ENCODE measurements at regions not wholly inside any gene's neighbourhood (a gene's known extent, or its start where the extent isn't known, plus 50 kb on each side); places are given as distances from the start of the nearest gene placed in this dataset.
A peak's percentile ranks its signal among the peaks of the same experiment; 100 is the strongest.

DNA sequence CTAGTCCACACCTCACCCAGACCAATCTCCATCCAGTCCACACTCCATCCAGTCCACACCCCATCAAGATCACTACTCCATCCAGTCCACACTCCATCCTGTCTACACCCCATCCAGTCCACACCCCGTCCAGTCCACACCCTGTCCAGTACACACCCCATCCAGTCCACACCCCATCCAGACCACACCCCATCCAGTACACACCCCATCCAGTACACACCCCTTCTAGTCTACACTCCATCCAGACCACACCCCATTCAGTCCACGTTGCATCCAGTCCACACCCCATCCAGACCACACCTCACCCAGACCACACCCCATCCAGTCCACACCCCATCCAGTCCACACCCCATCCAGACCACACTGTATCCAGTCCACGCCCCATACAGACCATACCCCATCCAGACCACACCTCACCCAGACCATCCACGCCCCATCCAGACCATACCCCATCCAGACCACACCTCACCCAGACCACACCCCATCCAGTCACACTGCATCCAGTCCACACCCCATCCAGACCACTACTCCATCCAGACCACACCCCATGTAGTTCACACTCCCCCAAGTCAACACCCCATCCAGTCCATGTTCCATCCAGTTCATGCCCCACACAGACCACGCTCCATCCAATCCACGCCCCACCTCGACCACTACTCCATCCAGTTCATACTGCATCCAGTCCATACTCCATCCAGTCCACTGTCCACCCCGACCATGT lies 116.6 kb upstream of the RTL1 start:
- WGBS (ENCODE audit: insufficient coverage) = 76% methylated on average over 8 of the region's 8 CpGs
- Mint-ChIP-seq H3K27ac (no peak overlapping the region), H3K36me3 (no peaks in the 10 kb centered on the region), H3K27me3 (peaks cover 27 to 33% of the 10 kb centered on the region in 2 donors), H3K4me3 (no peak overlapping the region), H3K9me3 (no peaks in the 10 kb centered on the region), H3K4me1 (no peaks in the 10 kb centered on the region)
- Histone ChIP-seq H3K9me3 (no peaks in the 10 kb centered on the region), H3K27me3 (replicated peaks in 1 of 2; ENCODE audit: control insufficient read depth in 2 of 2, extremely low read depth in 1 of 2, insufficient read depth in 2 of 2, low read length in 1 of 2) (peaks cover 0 to 32% of the 10 kb centered on the region in 2 experiments), H3K4me3 (ENCODE audit: control insufficient read depth in 1 of 2, extremely low read depth in 1 of 2, low read length in 1 of 2) (no peak overlapping the region), H3K4me1 (ENCODE audit: control insufficient read depth in 1 of 2, extremely low read depth in 1 of 2, insufficient read depth in 2 of 2, low read length in 2 of 2) (no peaks in the 10 kb centered on the region), H3K36me3 (ENCODE audit: control insufficient read depth in 2 of 2, extremely low read depth in 1 of 2, insufficient read depth in 1 of 2, low read length in 1 of 2) (no peaks in the 10 kb centered on the region), H3K27ac (ENCODE audit: low read length) (no peak overlapping the region)
- ChIA-PET POLR2A (no interaction called here), CTCF (no interaction called here)
- no peak for ATAC-seq (replicated peaks in 1 of 4)
- peak in 1 of 35 experiments; percentile 8 for DNase-seq

GRCh38 chr14:101020834-101021370 lies 117.4 kb upstream of the RTL1 start:
- no peaks in the 10 kb centered on the region for H3K9me3 ChIP-seq
- Mint-ChIP-seq H3K27me3 (peaks cover 27 to 33% of the 10 kb centered on the region in 2 donors), H3K4me3 (no peak overlapping the region), H3K9me3 (no peaks in the 10 kb centered on the region), H3K4me1 (no peaks in the 10 kb centered on the region), H3K27ac (no peak overlapping the region), H3K36me3 (no peaks in the 10 kb centered on the region)
- peak in 2 of 35 experiments; percentile 2 to 5 for DNase-seq
- peaks cover 0 to 34% of the 10 kb centered on the region in 2 experiments for H3K27me3 ChIP-seq (replicated peaks in 1 of 2; ENCODE audit: control insufficient read depth in 2 of 2, extremely low read depth in 1 of 2, insufficient read depth in 2 of 2, low read length in 1 of 2)
- no peak for ATAC-seq (replicated peaks in 1 of 4)
- no peak overlapping the region for H3K4me3 ChIP-seq (ENCODE audit: control insufficient read depth in 1 of 2, extremely low read depth in 1 of 2, low read length in 1 of 2)
- 79% methylated on average over 7 of the region's 7 CpGs for WGBS (ENCODE audit: insufficient coverage)
- H3K4me1 ChIP-seq (ENCODE audit: control insufficient read depth in 1 of 2, extremely low read depth in 1 of 2, insufficient read depth in 2 of 2, low read length in 2 of 2) = no peaks in the 10 kb centered on the region
- CTCF ChIA-PET = no interaction called here
- no peak overlapping the region for H3K27ac ChIP-seq (ENCODE audit: low read length)
- no peaks in the 10 kb centered on the region for H3K36me3 ChIP-seq (ENCODE audit: control insufficient read depth in 2 of 2, extremely low read depth in 1 of 2, insufficient read depth in 1 of 2, low read length in 1 of 2)
- POLR2A ChIA-PET = no interaction called here

DNA sequence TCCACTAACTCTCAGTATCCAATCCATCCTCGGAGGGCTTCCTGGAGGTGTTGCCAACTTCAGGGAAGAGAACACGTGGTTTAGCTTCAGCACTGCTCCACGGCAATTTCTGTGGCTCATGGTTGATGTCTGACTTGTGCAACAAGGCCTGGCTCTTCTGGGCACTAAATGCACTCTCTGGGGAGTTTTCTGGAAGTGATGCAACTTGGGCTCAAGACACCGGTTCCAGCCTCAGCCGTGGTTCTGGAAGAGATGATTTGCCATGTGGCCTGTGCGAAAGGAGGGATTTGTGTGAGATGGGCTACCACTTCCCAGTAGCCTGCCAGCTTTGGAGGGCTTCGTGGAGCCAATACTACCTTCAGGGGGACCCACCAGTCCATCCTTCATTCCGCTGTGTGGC lies 118.6 kb upstream of the RTL1 start:
- Histone ChIP-seq H3K27ac (ENCODE audit: low read length) (no peak overlapping the region), H3K27me3 (replicated peaks in 1 of 2; ENCODE audit: control insufficient read depth in 2 of 2, extremely low read depth in 1 of 2, insufficient read depth in 2 of 2, low read length in 1 of 2) (peaks cover 0 to 32% of the 10 kb centered on the region in 2 experiments), H3K4me1 (ENCODE audit: control insufficient read depth in 1 of 2, extremely low read depth in 1 of 2, insufficient read depth in 2 of 2, low read length in 2 of 2) (no peaks in the 10 kb centered on the region), H3K4me3 (ENCODE audit: control insufficient read depth in 1 of 2, extremely low read depth in 1 of 2, low read length in 1 of 2) (no peak overlapping the region), H3K9me3 (no peaks in the 10 kb centered on the region), H3K36me3 (ENCODE audit: control insufficient read depth in 2 of 2, extremely low read depth in 1 of 2, insufficient read depth in 1 of 2, low read length in 1 of 2) (no peaks in the 10 kb centered on the region)
- 73% methylated on average over 3 of the region's 8 CpGs for WGBS (ENCODE audit: insufficient coverage)
- ChIA-PET CTCF (no interaction called here), POLR2A (no interaction called here)
- Mint-ChIP-seq H3K4me3 (no peak overlapping the region), H3K27me3 (peaks cover 27 to 33% of the 10 kb centered on the region in 2 donors), H3K9me3 (no peaks in the 10 kb centered on the region), H3K36me3 (no peaks in the 10 kb centered on the region), H3K4me1 (no peaks in the 10 kb centered on the region), H3K27ac (no peak overlapping the region)
- ATAC-seq (replicated peaks in 1 of 4) (no peak), DNase-seq (peak in 3 of 35 experiments; percentile 1 to 8 (median 5))

DNA sequence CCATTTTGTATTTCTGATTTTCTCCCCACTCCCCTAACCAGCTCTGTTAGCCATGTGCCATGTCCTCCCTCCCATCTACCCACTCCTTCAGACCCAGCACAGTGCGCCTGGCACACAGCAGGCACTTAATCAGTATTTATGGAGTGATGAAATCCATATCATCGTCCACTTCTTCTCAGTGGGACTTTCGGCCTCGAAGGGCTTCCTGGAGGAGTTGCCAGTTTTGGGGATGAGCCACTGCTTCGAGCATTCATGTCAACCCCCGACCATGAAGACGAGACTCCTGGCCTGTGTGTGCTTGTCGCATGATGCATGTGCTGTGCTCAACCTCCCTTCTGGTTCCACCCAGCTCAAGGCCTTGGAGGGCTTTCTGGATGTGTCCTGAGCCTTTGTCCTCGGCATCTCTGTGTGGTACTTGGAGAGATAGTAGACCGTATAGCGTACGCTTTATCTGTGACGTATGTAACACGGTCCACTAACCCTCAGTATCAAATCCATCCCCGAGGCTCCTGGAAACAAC lies 119.5 kb upstream of the RTL1 start:
- no peaks in the 10 kb centered on the region for H3K4me1 Mint-ChIP-seq
- H3K36me3 Mint-ChIP-seq = no peaks in the 10 kb centered on the region
- ChIA-PET CTCF (no interaction called here), POLR2A (interaction anchor here in 1 of 2 donors (0.6 kb wide), 1 partner anchor 64 kb away, joined by 8 read pairs; no protein-coding TSS in a partner anchor)
- 84% methylated on average over 7 of the region's 15 CpGs for WGBS (ENCODE audit: insufficient coverage)
- Histone ChIP-seq H3K9me3 (no peaks in the 10 kb centered on the region), H3K27ac (ENCODE audit: low read length) (no peak overlapping the region), H3K36me3 (ENCODE audit: control insufficient read depth in 2 of 2, extremely low read depth in 1 of 2, insufficient read depth in 1 of 2, low read length in 1 of 2) (no peaks in the 10 kb centered on the region), H3K4me3 (ENCODE audit: control insufficient read depth in 1 of 2, extremely low read depth in 1 of 2, low read length in 1 of 2) (no peak overlapping the region), H3K4me1 (ENCODE audit: control insufficient read depth in 1 of 2, extremely low read depth in 1 of 2, insufficient read depth in 2 of 2, low read length in 2 of 2) (no peaks in the 10 kb centered on the region), H3K27me3 (replicated peaks in 1 of 2; ENCODE audit: control insufficient read depth in 2 of 2, extremely low read depth in 1 of 2, insufficient read depth in 2 of 2, low read length in 1 of 2) (peaks cover 0 to 30% of the 10 kb centered on the region in 2 experiments)
- no peaks in the 10 kb centered on the region for H3K9me3 Mint-ChIP-seq
- ATAC-seq (replicated peaks in 1 of 4) (no peak), DNase-seq (peak in 1 of 35 experiments; percentile 13)
- H3K27me3 Mint-ChIP-seq = peaks cover 24 to 33% of the 10 kb centered on the region in 2 donors
- H3K4me3 Mint-ChIP-seq = no peak overlapping the region
- H3K27ac Mint-ChIP-seq = no peak overlapping the region

DNA sequence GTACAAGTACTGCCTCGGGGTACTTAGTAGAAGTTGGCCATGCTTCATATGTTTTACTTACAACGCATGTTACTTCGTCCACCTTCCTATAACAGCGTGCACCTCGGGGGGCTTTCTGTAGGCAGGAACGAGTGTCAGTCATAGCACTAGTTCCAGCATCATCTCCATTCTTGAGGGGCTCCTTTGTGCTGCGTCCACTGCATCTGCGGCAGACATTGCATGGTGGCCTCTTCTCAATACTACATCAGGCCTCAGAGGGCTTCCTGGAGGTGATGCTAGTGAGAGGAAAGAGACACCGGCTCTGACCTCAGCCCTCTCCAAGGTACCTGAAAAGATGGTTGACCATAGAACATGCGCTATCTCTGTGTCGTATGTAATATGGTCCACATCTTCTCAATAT lies 121.2 kb upstream of the RTL1 start:
- Histone ChIP-seq H3K4me1 (ENCODE audit: control insufficient read depth in 1 of 2, extremely low read depth in 1 of 2, insufficient read depth in 2 of 2, low read length in 2 of 2) (no peaks in the 10 kb centered on the region), H3K27ac (ENCODE audit: low read length) (no peak overlapping the region), H3K9me3 (no peaks in the 10 kb centered on the region), H3K27me3 (replicated peaks in 1 of 2; ENCODE audit: control insufficient read depth in 2 of 2, extremely low read depth in 1 of 2, insufficient read depth in 2 of 2, low read length in 1 of 2) (peaks cover 0 to 23% of the 10 kb centered on the region in 2 experiments), H3K36me3 (ENCODE audit: control insufficient read depth in 2 of 2, extremely low read depth in 1 of 2, insufficient read depth in 1 of 2, low read length in 1 of 2) (no peaks in the 10 kb centered on the region), H3K4me3 (ENCODE audit: control insufficient read depth in 1 of 2, extremely low read depth in 1 of 2, low read length in 1 of 2) (no peak overlapping the region)
- CTCF ChIA-PET = no interaction called here
- POLR2A ChIA-PET = no interaction called here
- no peaks in the 10 kb centered on the region for H3K36me3 Mint-ChIP-seq
- 70% methylated on average over 6 of the region's 11 CpGs for WGBS (ENCODE audit: insufficient coverage)
- ATAC-seq (replicated peaks in 1 of 4) (no peak), DNase-seq (no peak)
- no peak overlapping the region for H3K4me3 Mint-ChIP-seq
- peaks cover 13 to 26% of the 10 kb centered on the region in 2 donors for H3K27me3 Mint-ChIP-seq
- H3K9me3 Mint-ChIP-seq = no peaks in the 10 kb centered on the region
- no peaks in the 10 kb centered on the region for H3K4me1 Mint-ChIP-seq
- no peak overlapping the region for H3K27ac Mint-ChIP-seq

DNA sequence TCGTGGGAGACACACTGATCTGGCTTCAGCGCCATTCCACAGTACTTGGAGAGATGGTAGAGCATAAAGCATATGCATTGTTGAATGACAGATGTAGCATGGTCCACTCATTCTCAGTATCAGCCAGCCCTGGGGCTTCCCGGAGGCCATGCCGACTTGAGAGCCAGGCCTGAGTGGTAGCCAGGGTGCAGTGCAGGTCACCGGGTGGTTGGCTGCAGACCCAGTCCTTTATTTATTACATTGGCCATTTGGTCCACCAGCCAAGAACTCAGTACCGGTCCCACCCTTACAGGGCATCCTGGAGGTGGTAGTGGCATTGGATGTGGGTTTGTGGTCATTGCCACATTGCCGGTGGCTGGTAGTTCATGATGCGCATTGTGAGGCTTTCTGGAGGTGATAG lies 121.6 kb upstream of the RTL1 start:
- WGBS (ENCODE audit: insufficient coverage) = 100% methylated on average over 1 of the region's 8 CpGs
- no peaks in the 10 kb centered on the region for H3K9me3 ChIP-seq
- Mint-ChIP-seq H3K27me3 (peaks cover 10 to 22% of the 10 kb centered on the region in 2 donors), H3K36me3 (no peaks in the 10 kb centered on the region), H3K4me3 (no peak overlapping the region), H3K4me1 (no peaks in the 10 kb centered on the region), H3K9me3 (no peaks in the 10 kb centered on the region), H3K27ac (no peak overlapping the region)
- peaks cover 0 to 19% of the 10 kb centered on the region in 2 experiments for H3K27me3 ChIP-seq (replicated peaks in 1 of 2; ENCODE audit: control insufficient read depth in 2 of 2, extremely low read depth in 1 of 2, insufficient read depth in 2 of 2, low read length in 1 of 2)
- no peak overlapping the region for H3K27ac ChIP-seq (ENCODE audit: low read length)
- POLR2A ChIA-PET = no interaction called here
- no peaks in the 10 kb centered on the region for H3K36me3 ChIP-seq (ENCODE audit: control insufficient read depth in 2 of 2, extremely low read depth in 1 of 2, insufficient read depth in 1 of 2, low read length in 1 of 2)
- H3K4me1 ChIP-seq (ENCODE audit: control insufficient read depth in 1 of 2, extremely low read depth in 1 of 2, insufficient read depth in 2 of 2, low read length in 2 of 2) = no peaks in the 10 kb centered on the region
- no peak for DNase-seq
- H3K4me3 ChIP-seq (ENCODE audit: control insufficient read depth in 1 of 2, extremely low read depth in 1 of 2, low read length in 1 of 2) = no peak overlapping the region
- CTCF ChIA-PET = no interaction called here
- ATAC-seq (replicated peaks in 1 of 4) = no peak

Measured in T-cell (primary cell).